HCT116 (cell line): ENCODE measurements at regions not wholly inside any gene's neighbourhood (a gene's known extent, or its start where the extent isn't known, plus 50 kb on each side); places are given as distances from the start of the nearest gene placed in this dataset.
"Not testable (repeated sequence)": the region's sequence is repeated elsewhere in the genome, so short reads cannot be mapped to it uniquely, and the experiment has no call there.

ENCODE experiments used
- ATAC-seq: fragments of 200-7000 bp; cut with Tn5 transposase; 2 replicates; pipeline ENCODE4 v1.9.1; 2020; ENCODE audit warnings: mild to moderate bottlenecking, moderate library complexity
- BruUV-seq: library from RNA; stranded (reverse); fragments of 400-500 nt; replicated peaks from 2 replicates; lab custom pipeline; 2021; lab: Mats Ljungman, UMichigan
- CTCF ChIA-PET: fragments of 300-600 bp; sonication (Branson Sonifier 250); formaldehyde crosslinking; loops from one replicate; lab custom pipeline; 2021; ENCODE audit warnings: antibody characterized with exemption; lab: Charles Lee
- POLR2A ChIA-PET: fragments of 300-600, 350-600 bp; sonication (Branson Sonifier 250); formaldehyde crosslinking; loops from one replicate; lab custom pipeline; 2021; ENCODE audit warnings: antibody characterized with exemption; lab: Charles Lee
- RAD21 ChIA-PET, 2 experiments: fragments of 300-600 bp; sonication (Branson Sonifier 250); formaldehyde crosslinking; loops; one replicate each; lab custom pipeline; 2023; ENCODE audit warnings: low total read pairs in 2 of 2; ENCODE audit not compliant: uncharacterized antibody in 2 of 2, unreplicated experiment in 2 of 2, low non-redundant PET in 1 of 2; lab: Charles Lee
- DNase-seq: peaks from one replicate; pipeline ENCODE4 v3.0.0-alpha.2; 2010; ENCODE audit warnings: low read depth, low spot score
- H2AFZ ChIP-seq: fragments of 200-600 bp; shearing (Covaris generic), sonication (generic); 2 replicates; pipeline ENCODE4 v1.6.1; 2017; ENCODE audit warnings: low read depth, mixed run types, mixed read lengths, antibody characterized with exemption, low read length; ENCODE audit not compliant: poor library complexity, severe bottlenecking
- H3K27ac ChIP-seq: 2 replicates; pipeline ENCODE4 v1.5.1; 2012; ENCODE audit warnings: low read depth, low read length
- H3K27me3 ChIP-seq: fragments of 200-600 bp; sonication (generic); 2 replicates; pipeline ENCODE4 v1.6.1; 2016; ENCODE audit warnings: mixed run types, low read length, mixed read lengths; ENCODE audit not compliant: insufficient read depth
- H3K36me3 ChIP-seq, 2 experiments: fragments of 200-500 bp in 1 of 2; fragments of 200-600 bp in 1 of 2; sonication (Bioruptor generic) in 1 of 2; sonication (generic) in 1 of 2; 2 replicates each; pipeline versions ENCODE4 v1.5.1 to v1.6.1; 2014 to 2016; ENCODE audit warnings: low read length in 2 of 2, inconsistent platforms in 1 of 2, mixed read lengths in 1 of 2, mixed run types in 1 of 2; ENCODE audit not compliant: insufficient read depth in 2 of 2, control insufficient read depth in 1 of 2
- H3K4me1 ChIP-seq, 2 experiments: fragments of 200-600 bp in 1 of 2; sonication (generic) in 1 of 2; 2 replicates each; pipeline versions ENCODE4 v1.5.1 to v1.6.1; 2012 to 2017; ENCODE audit warnings: low read length in 2 of 2, inconsistent platforms in 1 of 2, mild to moderate bottlenecking in 1 of 2, mixed read lengths in 1 of 2, mixed run types in 1 of 2, moderate library complexity in 1 of 2; ENCODE audit not compliant: insufficient read depth in 2 of 2, control insufficient read depth in 1 of 2
- H3K4me2 ChIP-seq: fragments of 200-600 bp; sonication (generic); 2 replicates; pipeline ENCODE4 v1.6.1; 2017; ENCODE audit warnings: mixed run types, low read length, mixed read lengths
- H3K4me3 ChIP-seq, 2 experiments: fragments of 200-600 bp in 1 of 2; sonication (generic) in 1 of 2; replicated peaks in 1 of 2; 2 replicates each; pipeline ENCODE4 v1.5.1; 2011 to 2016; ENCODE audit warnings: low read length in 2 of 2, control low read depth in 1 of 2, low read depth in 1 of 2, mild to moderate bottlenecking in 1 of 2, mixed read lengths in 1 of 2, mixed run types in 1 of 2
- H3K79me2 ChIP-seq: fragments of 200-600 bp; sonication (generic); 2 replicates; pipeline ENCODE4 v1.6.1; 2017; ENCODE audit warnings: mild to moderate bottlenecking, mixed run types, low read length, moderate library complexity, mixed read lengths; ENCODE audit not compliant: insufficient read depth
- H3K9ac ChIP-seq: fragments of 200-600 bp; sonication (generic); 2 replicates; pipeline ENCODE4 v1.6.1; 2016; ENCODE audit warnings: low read length, mixed read lengths
- H3K9me2 ChIP-seq: fragments of 200-600 bp; sonication (generic), shearing (Covaris generic); 2 replicates; pipeline ENCODE4 v1.6.1; 2017; ENCODE audit warnings: mixed run types, mild to moderate bottlenecking, moderate library complexity; ENCODE audit not compliant: insufficient read depth
- H3K9me3 ChIP-seq, 2 experiments: fragments of 200-500 bp in 1 of 2; fragments of 200-600 bp in 1 of 2; sonication (Bioruptor generic) in 1 of 2; sonication (generic) in 1 of 2; 2 replicates each; pipeline ENCODE4 v1.6.1; 2014 to 2017; ENCODE audit warnings: low read length in 2 of 2, mixed read lengths in 2 of 2, inconsistent platforms in 1 of 2, low read depth in 1 of 2, mild to moderate bottlenecking in 1 of 2, mixed run types in 1 of 2, moderate library complexity in 1 of 2; ENCODE audit not compliant: control insufficient read depth in 1 of 2, insufficient read depth in 1 of 2
- H4K20me1 ChIP-seq: fragments of 200-600 bp; sonication (generic), shearing (Covaris generic); 2 replicates; pipeline ENCODE4 v1.6.1; 2017; ENCODE audit warnings: mixed run types, mild to moderate bottlenecking, moderate library complexity; ENCODE audit not compliant: insufficient read depth
- CEBPB ChIP-seq: IDR thresholded peaks from 2 replicates; pipeline ENCODE4 v1.6.1; 2012; ENCODE audit warnings: low read depth
- EGR1 ChIP-seq: IDR thresholded peaks from 2 replicates; pipeline ENCODE4 v1.6.1; 2012; ENCODE audit warnings: low read depth
- FOSL1 ChIP-seq: IDR thresholded peaks from 2 replicates; pipeline ENCODE4 v1.6.1; 2012; ENCODE audit warnings: low read depth
- JUND ChIP-seq: IDR thresholded peaks from 2 replicates; pipeline ENCODE4 v1.6.1; 2012
- POLR2A ChIP-seq: IDR thresholded peaks from 2 replicates; pipeline ENCODE4 v1.7.0; 2011; ENCODE audit warnings: borderline replicate concordance; ENCODE audit not compliant: insufficient read depth, insufficient read length; ENCODE audit errors: extremely low read depth
- RAD21 ChIP-seq: IDR thresholded peaks from 2 replicates; pipeline ENCODE4 v1.6.1; 2012; ENCODE audit warnings: low read depth, mild to moderate bottlenecking
- SRF ChIP-seq: IDR thresholded peaks from 2 replicates; pipeline ENCODE4 v1.6.1; 2012; ENCODE audit warnings: low read depth
- TCF7L2 ChIP-seq: IDR thresholded peaks from 2 replicates; pipeline ENCODE4 v1.7.0; 2011; ENCODE audit warnings: borderline replicate concordance, inconsistent platforms; ENCODE audit not compliant: insufficient read depth, insufficient read length; ENCODE audit errors: extremely low read depth
- intact Hi-C: fragments of 100-400 bp; cut with micrococcal nuclease; formaldehyde crosslinking; loops from 2 replicates; pipeline ENCODE4 v1.10.0; 2022

DNA sequence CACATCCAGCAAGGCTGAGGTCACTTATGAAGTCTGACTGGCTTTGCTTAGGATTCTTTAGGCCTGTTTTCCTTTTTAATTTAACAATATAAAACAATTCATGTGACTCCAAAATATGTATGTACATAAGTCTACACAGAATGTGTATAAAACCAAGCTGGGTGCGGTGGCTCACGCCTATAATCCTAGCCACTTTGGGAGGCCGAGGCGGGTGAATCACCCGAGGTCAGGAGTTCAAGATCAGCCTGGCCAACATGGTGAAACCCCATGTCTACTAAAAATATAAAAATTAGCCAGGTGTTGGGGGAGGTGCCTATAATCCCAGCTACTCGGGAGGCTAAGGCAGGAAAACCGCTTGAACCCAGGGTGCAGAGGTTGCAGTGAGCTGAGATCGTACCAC is 83.1 kb downstream of the SHANK2 start:
- CTCF ChIA-PET, result no interaction called here

DNA sequence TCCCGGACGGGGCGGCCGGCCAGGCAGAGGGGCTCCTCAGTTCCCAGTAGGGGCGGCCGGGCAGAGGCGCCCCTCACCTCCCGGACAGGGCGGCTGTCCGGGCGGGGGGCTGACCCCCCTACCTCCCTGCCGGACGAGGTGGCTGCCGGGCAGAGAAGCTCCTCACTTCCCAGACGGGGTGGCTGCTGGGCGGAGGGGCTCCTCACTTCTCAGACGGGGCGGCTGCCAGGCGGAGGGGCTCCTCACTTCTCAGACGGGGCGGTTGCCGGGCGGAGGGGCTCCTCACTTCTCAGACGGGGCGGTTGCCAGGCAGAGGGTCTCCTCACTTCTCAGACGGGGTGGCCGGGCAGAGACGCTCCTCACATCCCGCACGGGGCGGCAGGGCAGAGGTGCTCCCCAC is 84.6 kb downstream of the SHANK2 start:
- H3K27me3 ChIP-seq, H3K79me2 ChIP-seq, H3K9me2 ChIP-seq, H3K36me3 ChIP-seq, CTCF ChIA-PET, H3K27ac ChIP-seq, BruUV-seq, ATAC-seq, H3K4me2 ChIP-seq, DNase-seq, RAD21 ChIA-PET, POLR2A ChIA-PET, H2AFZ ChIP-seq, H4K20me1 ChIP-seq, H3K9me3 ChIP-seq, H3K4me3 ChIP-seq, H3K9ac ChIP-seq, intact Hi-C loops: not testable (repeated sequence)
- peaks cover 0 to 11% of the 10 kb centered on the region in 2 experiments; a peak in 2 of 4 replicates for H3K4me1 ChIP-seq

More for the DNA sequence above, 83.1 kb downstream of the SHANK2 start:
- DNase-seq, result no peak
- Histone ChIP-seq H3K79me2 (no peaks in the 10 kb centered on the region), H3K9ac (no peak overlapping the region), H4K20me1 (no peaks in the 10 kb centered on the region), H3K27me3 (no peaks in the 10 kb centered on the region), H3K4me1 (peaks cover 0 to 11% of the 10 kb centered on the region in 2 experiments; a peak in 2 of 4 replicates), H3K9me2 (no peaks in the 10 kb centered on the region), H3K9me3 (no peaks in the 10 kb centered on the region), H3K27ac (no peak overlapping the region), H3K36me3 (no peaks in the 10 kb centered on the region), H2AFZ (no peak overlapping the region), H3K4me3 (no peak overlapping the region), H3K4me2 (peak overlapping the region; percentile 24)
- ChIA-PET RAD21 (no interaction called here), POLR2A (no interaction called here)
- no peak for TF ChIP-seq CEBPB
- TF ChIP-seq EGR1, result no peak
- no peak for TF ChIP-seq RAD21
- TF ChIP-seq SRF, result no peak
- TF ChIP-seq JUND, result no peak
- no peak for TF ChIP-seq TCF7L2
- TF ChIP-seq FOSL1, result no peak
- TF ChIP-seq POLR2A, result no peak
- intact Hi-C loops, result no loop called here
- BruUV-seq, result no TSS peak
- no peak for ATAC-seq
